Spleen (tissue), 11 donors: ENCODE measurements at regions not wholly inside any gene's neighbourhood (a gene's known extent, or its start where the extent isn't known, plus 50 kb on each side); places are given as distances from the start of the nearest gene placed in this dataset.

Experiments
- DNase-seq: peaks from one replicate; pipeline ENCODE4 v3.0.0-alpha.2; 2020
- H3K27ac ChIP-seq, 8 donors: fragments of 200-600 bp; sonication (generic) in 7 of 8; 1 replicate in 4 of 8; 2 replicates in 4 of 8; pipeline versions ENCODE4 v1.5.0 to v1.8.0; 2016 to 2021; ENCODE audit warnings: inconsistent platforms in 4 of 8, mild to moderate bottlenecking in 4 of 8, moderate library complexity in 1 of 8
- H3K27me3 ChIP-seq, 7 donors: fragments of 200-600 bp; sonication (generic) in 6 of 7; replicated peaks in 1 of 7; 1 replicate in 4 of 7; 2 replicates in 3 of 7; pipeline versions ENCODE4 v1.5.0 to v1.8.0; 2016 to 2021; ENCODE audit warnings: inconsistent platforms in 3 of 7, mild to moderate bottlenecking in 1 of 7
- H3K36me3 ChIP-seq, 6 donors: fragments of 200-600 bp; sonication (generic) in 5 of 6; 1 replicate in 4 of 6; 2 replicates in 2 of 6; pipeline versions ENCODE4 v1.5.0 to v1.8.0; 2016 to 2021; ENCODE audit warnings: inconsistent platforms in 2 of 6
- H3K4me1 ChIP-seq, 6 donors: fragments of 200-600 bp; sonication (generic) in 5 of 6; 1 replicate in 3 of 6; 2 replicates in 3 of 6; pipeline versions ENCODE4 v1.5.0 to v1.8.0; 2016 to 2021; ENCODE audit warnings: inconsistent platforms in 3 of 6
- H3K4me3 ChIP-seq, 8 donors: fragments of 200-600 bp; sonication (generic) in 7 of 8; 1 replicate in 4 of 8; 2 replicates in 4 of 8; pipeline versions ENCODE4 v1.5.0 to v1.8.0; 2016 to 2021; ENCODE audit warnings: inconsistent platforms in 4 of 8, mild to moderate bottlenecking in 4 of 8, moderate library complexity in 2 of 8
- H3K9me3 ChIP-seq, 8 donors: fragments of 200-600 bp; sonication (generic) in 7 of 8; 1 replicate in 4 of 8; 2 replicates in 4 of 8; pipeline versions ENCODE4 v1.5.0 to v1.8.0; 2016 to 2021; ENCODE audit warnings: inconsistent platforms in 4 of 8
- POLR2A ChIP-seq, 3 donors: fragments of 450-650 bp; IDR thresholded peaks; one replicate each; pipeline ENCODE4 v1.5.1; 2017; ENCODE audit warnings: antibody characterized with exemption in 3 of 3, mild to moderate bottlenecking in 1 of 3
- POLR2AphosphoS5 ChIP-seq, 3 donors: sonication (generic); formaldehyde crosslinking; IDR thresholded peaks; one replicate each; pipeline ENCODE4 v1.5.1; 2017; ENCODE audit warnings: antibody characterized with exemption in 3 of 3
- WGBS, 5 donors: extraction: QIAGEN DNeasy Blood & Tissue Kit in 3 of 5; methylation state at CpG; one replicate each; pipeline versions ENCODE4 v1.1.5 to v1.1.7; 2013 to 2018; 5-methylcytosine and 5-hydroxymethylcytosine counted together
- intact Hi-C: fragments of 100-400 bp; cut with DNase I; formaldehyde crosslinking; loops from one replicate; pipeline ENCODE4 v1.15.0; 2023; ENCODE audit warnings: low total_unique reads
- TF ChIP-seq, protein P1 (sequence below), 11 experiments: fragments of 200-600 bp in 7 of 11; fragments of 450-650 bp in 4 of 11; sonication (generic) in 4 of 11; IDR thresholded peaks in 8 of 11; conservative IDR thresholded peaks in 3 of 11; 1 replicate in 7 of 11; 2 replicates in 4 of 11; pipeline versions ENCODE4 v1.4.0 to v1.8.0; 2016 to 2021; ENCODE audit warnings: antibody characterized with exemption in 11 of 11, inconsistent platforms in 4 of 11, mild to moderate bottlenecking in 1 of 11
- donor health status: healthy with polysubstance abuse.
- donor health status: DM: no; HTN: no; CAD: no; lungs with moderate emphysema.
- donor health status: DM: no; HTN: no; CAD: no.
- donor health status: Bipolar disorder and iron deficiency.
- donor health status: healthy.
- donor health status: DM: no; HTN: no; CAD: no.
- donor health status: DM: yes; HTN: yes; CAD: no.

DNA sequence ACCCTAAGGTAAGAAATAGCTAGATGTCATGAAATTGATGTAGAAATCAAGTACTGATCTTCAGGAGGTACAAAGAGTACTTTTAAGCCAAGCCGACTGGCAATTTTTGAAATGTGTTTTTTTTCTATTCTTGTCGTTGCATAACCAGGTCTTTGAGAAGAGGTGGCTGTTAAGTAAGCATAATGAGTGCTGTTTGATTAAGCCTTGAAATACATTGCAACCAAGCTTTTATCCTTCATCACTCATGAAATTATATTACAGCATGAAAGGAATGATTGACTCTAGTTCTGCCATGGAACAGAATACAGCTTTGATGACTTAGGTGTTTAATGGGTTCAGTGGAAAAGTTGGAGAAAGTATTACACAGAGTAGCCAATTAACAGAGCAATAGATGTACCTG, 1720.2 kb upstream of the SEL1L start:
- intact Hi-C loops, result no loop called here
- peaks cover 0 to 4% (median 0%) of the 10 kb centered on the region in 8 donors for H3K9me3 ChIP-seq
- 56 to 91% (median 72%) methylated on average over 2 of the region's 2 CpGs for WGBS, 5 donors
- no peaks in the 10 kb centered on the region for H3K27me3 ChIP-seq
- no peaks in the 10 kb centered on the region for H3K36me3 ChIP-seq
- no peak overlapping the region for H3K4me3 ChIP-seq
- peak overlapping the region in 3 of 8 donors; percentile 9 to 79 (median 54) for H3K27ac ChIP-seq
- no peak for DNase-seq
- no peak for TF ChIP-seq POLR2A (IDR thresholded peaks at IDR 0.05)
- TF ChIP-seq, protein P1, sequence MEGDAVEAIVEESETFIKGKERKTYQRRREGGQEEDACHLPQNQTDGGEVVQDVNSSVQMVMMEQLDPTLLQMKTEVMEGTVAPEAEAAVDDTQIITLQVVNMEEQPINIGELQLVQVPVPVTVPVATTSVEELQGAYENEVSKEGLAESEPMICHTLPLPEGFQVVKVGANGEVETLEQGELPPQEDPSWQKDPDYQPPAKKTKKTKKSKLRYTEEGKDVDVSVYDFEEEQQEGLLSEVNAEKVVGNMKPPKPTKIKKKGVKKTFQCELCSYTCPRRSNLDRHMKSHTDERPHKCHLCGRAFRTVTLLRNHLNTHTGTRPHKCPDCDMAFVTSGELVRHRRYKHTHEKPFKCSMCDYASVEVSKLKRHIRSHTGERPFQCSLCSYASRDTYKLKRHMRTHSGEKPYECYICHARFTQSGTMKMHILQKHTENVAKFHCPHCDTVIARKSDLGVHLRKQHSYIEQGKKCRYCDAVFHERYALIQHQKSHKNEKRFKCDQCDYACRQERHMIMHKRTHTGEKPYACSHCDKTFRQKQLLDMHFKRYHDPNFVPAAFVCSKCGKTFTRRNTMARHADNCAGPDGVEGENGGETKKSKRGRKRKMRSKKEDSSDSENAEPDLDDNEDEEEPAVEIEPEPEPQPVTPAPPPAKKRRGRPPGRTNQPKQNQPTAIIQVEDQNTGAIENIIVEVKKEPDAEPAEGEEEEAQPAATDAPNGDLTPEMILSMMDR (IDR thresholded peaks at IDR 0.05 in 8 of 11, conservative IDR thresholded peaks at IDR 0.05 in 3 of 11), result no peak
- TF ChIP-seq POLR2AphosphoS5 (IDR thresholded peaks at IDR 0.05), result no peak
- peaks cover 0 to 6% (median 0%) of the 10 kb centered on the region in 6 donors for H3K4me1 ChIP-seq

- TF ChIP-seq POLR2AphosphoS5 (IDR thresholded peaks at IDR 0.05) (no peak), POLR2A (IDR thresholded peaks at IDR 0.05) (no peak)
- TF ChIP-seq, protein P1 (IDR thresholded peaks at IDR 0.05 in 8 of 11, conservative IDR thresholded peaks at IDR 0.05 in 3 of 11), result no peak
- Histone ChIP-seq H3K36me3 (no peaks in the 10 kb centered on the region), H3K27ac (peak overlapping the region in 3 of 8 donors; percentile 16 to 79 (median 54)), H3K27me3 (no peaks in the 10 kb centered on the region), H3K4me3 (no peak overlapping the region), H3K9me3 (peaks cover 0 to 4% (median 0%) of the 10 kb centered on the region in 8 donors), H3K4me1 (peaks cover 0 to 6% (median 0%) of the 10 kb centered on the region in 6 donors)
- intact Hi-C loops, result no loop called here
- DNase-seq, result no peak
- WGBS, 5 donors, result 46 to 73% (median 52%) methylated on average over 2 of the region's 2 CpGs
These were observed 1721.5 kb upstream of the SEL1L start for GRCh38 chr14:83255015-83255726.

DNA sequence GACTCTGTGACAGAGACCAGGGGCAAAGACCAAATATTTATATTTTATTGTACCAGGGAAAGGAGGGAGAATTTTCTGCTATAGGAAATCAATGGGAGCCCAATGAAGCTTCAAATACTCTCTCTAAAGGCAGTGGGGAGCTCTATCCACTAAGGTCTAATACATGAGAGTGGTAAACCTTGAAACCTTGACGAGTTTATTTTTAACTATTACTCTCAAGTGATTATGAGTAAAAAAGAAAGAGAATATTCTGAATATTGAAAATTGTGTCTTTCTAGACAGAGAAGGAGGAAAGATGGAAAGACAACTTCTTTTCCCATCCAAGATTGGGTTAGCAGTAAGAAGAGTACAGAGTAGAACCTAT, 1722.1 kb upstream of the SEL1L start:
- Histone ChIP-seq H3K36me3 (no peaks in the 10 kb centered on the region), H3K4me3 (no peak overlapping the region), H3K27me3 (no peaks in the 10 kb centered on the region), H3K4me1 (peaks cover 0 to 6% (median 0%) of the 10 kb centered on the region in 6 donors), H3K9me3 (peaks cover 0 to 4% (median 0%) of the 10 kb centered on the region in 8 donors), H3K27ac (peak overlapping the region in 2 of 8 donors; percentile 54 to 79)
- WGBS, 5 donors, result 60 to 80% (median 71%) methylated on average over 1 of the region's 1 CpG
- no peak for DNase-seq
- intact Hi-C loops, result no loop called here
- TF ChIP-seq, protein P1 (IDR thresholded peaks at IDR 0.05 in 8 of 11, conservative IDR thresholded peaks at IDR 0.05 in 3 of 11), result no peak
- TF ChIP-seq POLR2AphosphoS5 (IDR thresholded peaks at IDR 0.05), result no peak
- no peak for TF ChIP-seq POLR2A (IDR thresholded peaks at IDR 0.05)
